GM18520 (cell line): ENCODE measurements at regions not wholly inside any gene's neighbourhood (a gene's known extent, or its start where the extent isn't known, plus 50 kb on each side); places are given as distances from the start of the nearest gene placed in this dataset.
"Not testable (repeated sequence)": the region's sequence is repeated elsewhere in the genome, so short reads cannot be mapped to it uniquely, and the experiment has no call there.

Source experiments
- ATAC-seq: cut with Tn5 transposase; IDR thresholded peaks from one replicate; pipeline ENCODE4 v1.9.1; 2021; ENCODE audit not compliant: unreplicated experiment

DNA sequence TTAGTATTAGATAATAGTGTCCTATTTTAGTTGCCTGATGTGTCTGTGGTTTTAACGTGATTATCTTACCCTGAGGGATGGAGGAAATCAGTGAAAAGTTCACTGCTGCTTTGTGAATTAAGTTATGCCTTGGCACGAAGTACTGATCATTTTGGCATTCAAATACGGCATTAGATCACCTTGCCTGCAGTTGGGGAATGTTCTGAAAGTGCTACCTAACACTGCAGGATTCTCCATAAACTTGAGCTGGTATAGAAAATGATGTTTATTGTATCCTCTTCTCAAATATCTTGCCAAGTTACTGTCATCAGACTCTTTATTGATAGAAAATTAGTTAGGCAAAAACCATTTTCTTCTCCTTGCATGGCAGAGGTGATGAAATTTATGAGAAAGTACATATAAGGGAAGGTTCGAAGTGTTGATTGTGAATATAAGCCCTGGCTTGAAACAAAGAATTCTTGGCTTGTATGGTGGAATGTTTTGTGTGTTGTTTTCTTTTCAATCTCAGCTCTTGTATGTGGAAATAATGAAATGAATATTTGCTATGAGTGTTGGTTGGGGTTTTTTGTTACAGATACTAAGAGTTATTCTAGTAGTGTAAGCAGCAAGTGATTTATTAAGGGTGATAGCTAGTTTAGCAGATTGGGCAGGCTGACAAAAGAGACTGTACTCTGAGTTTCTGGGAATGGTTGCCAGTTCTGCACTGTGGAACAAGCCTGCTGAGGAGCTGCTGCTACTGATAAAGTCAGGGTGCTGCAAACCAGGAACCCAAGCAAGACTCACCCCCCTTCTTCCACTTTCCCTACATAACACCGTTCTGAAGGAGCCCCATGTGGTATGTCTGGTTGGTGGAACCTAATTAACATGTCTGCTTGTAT is 448.3 kb downstream of the PCNX1 start:
- ATAC-seq = no peak

DNA sequence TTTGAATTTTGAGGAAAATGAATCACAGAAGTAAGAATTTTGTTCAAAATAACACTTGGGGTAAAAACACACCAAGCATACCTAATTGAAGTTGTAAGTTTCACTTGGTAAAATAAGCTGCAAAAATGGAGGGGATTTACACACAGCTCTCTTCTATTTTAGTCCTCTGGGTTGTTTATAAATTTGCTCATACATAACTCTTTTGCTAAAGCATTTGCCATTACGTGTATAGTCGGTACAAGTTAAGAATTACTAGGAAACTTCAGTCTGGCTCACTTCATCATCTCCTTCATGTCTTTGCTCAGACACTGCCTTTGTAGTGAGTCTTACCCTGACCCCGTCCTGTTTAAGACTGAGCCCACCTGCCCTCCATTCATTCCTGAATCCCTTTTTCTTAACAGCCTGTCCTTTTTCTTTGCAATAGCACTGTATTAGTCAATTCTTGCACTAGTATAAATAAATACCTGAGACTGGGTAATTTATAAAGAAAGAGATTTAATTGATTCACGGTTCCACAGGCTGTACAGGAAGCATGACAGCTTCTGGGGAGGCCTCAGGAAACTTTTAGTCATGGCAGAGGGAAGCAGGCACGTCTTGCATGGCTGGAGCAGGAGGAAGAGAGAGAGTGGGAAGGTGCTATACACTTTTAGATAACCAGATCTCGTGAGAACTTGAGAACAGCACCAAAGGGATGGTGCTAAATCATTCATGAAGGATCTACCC is 451.1 kb downstream of the PCNX1 start:
- ATAC-seq = peak; percentile 27

DNA sequence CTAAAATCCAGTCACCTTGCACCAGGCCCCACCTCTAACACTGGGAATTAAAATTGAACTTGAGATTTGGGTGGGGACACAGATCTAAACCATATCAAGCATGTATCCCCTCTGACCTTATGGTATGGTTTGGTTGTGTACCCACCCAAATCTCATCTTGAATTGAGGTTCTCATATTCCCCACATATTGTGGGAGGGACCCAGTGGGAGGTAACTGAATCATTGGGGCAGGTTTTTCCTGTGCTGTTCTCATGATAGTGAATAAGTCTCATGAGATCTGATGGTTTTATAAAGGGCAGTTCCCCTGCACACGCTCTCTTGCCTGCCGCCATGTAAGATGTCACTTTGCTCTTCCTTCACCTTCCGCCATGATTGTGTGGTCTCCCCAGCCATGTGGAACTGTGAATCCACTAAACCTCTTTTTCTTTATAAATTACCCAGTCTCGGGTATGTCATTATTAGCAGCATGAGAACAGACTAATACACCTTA is 451.7 kb downstream of the PCNX1 start:
- not testable (repeated sequence) for ATAC-seq

DNA sequence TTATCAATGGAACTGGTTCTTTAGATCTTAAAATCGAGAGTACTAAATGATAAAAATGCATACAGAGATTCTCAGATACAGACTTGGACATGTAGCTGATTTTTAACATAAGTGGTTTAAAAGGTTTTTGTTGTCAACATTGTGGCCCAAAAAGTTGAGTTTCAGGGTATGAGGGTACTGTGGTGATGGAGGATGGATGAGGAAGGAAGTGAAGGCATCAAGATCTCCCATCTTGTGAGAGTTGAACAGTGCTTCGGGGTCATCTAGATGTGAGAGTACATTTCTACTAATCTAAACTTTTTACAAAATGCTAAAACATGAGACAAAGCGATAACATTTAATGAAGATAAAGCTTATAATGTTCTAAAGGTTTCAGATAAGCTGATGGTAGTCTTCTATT is 452.6 kb downstream of the PCNX1 start:
- ATAC-seq = no peak

DNA sequence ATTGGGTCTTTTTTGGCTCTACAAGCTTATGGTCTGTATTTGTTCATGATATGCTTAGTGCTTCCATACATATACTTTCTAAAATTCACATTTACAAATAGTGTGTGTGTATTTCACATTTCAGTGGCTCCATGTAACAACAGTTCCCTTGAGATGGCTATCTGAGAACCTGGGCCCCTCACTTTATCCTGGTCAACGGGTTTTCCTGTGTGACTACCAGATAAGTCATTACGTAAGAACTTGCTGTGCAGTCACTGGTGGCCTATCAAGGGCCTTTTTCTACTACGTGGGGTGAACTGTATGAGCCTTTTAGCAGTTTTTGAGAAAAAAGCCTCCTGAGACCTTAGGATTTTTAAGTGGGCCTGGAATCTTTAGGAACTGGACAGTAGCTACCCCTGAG is 454.1 kb downstream of the PCNX1 start:
- no peak for ATAC-seq

DNA sequence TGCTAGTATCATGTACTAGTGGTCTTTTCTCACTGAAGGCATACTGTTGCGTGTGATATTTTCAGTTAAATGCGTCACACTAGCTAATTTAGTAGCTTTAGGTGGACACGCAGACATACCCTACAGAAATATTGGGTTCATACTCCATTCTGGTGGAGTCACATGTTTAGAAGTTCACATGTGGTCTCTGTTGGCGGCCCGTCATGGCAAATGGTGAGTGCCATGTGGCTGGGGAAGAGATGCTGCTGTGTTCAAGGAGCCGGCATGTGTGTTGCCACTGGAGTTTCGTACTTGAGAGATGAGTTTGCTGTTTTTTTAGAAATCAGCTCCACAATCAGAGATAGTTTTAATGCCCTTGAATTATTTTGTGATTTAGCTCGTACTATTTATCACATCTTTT is 454.6 kb downstream of the PCNX1 start:
- no peak for ATAC-seq

DNA sequence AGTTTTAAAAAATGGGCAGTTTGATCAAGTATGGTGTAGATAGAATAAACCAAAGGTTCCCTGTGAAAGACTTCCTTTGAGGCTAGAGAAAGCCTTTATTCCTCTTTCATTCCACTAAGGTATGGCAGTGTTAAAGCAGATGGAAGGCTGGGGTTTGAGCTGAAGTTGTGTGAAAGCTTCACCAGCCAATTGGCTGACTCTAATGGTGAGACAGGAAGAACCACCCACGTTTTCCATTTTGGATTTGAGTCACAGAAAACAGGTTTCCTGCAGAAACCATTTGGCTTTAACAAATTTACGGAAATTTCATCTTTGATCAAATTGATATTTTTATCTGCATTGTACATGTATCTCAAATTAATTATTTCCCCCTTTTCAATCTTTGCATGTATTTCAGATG is 455.0 kb downstream of the PCNX1 start:
- no peak for ATAC-seq

DNA sequence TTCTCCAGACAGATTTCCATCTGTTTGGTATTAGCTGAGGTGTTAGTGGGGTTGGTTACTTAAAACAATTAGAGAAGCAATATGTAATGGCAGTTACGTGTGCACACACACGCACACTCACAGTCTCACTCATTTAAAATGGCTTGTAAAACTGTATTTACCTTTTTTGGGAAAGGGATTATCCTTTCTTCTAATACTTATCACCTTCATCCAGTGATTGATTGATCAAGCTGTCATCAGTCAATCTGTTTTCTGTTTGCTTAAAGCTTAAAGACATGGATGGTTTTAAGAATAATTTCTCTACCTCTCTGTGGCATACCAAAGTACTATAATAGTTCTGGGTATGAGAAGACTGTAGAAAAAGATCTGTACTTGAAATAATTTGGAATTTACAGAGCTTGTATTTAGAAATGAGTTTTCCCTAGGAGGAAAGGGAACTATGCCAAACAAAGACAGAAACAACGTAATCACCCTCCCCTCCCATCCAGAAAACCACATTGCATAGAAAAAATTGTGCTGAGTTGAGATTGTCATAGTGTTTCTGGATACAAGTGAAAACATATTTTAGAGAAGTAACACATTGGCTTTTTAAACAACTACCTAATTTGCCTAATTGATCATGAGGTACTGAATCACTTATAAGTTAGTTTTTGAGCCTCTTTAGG is 455.8 kb downstream of the PCNX1 start:
- peak; percentile 44 for ATAC-seq

DNA sequence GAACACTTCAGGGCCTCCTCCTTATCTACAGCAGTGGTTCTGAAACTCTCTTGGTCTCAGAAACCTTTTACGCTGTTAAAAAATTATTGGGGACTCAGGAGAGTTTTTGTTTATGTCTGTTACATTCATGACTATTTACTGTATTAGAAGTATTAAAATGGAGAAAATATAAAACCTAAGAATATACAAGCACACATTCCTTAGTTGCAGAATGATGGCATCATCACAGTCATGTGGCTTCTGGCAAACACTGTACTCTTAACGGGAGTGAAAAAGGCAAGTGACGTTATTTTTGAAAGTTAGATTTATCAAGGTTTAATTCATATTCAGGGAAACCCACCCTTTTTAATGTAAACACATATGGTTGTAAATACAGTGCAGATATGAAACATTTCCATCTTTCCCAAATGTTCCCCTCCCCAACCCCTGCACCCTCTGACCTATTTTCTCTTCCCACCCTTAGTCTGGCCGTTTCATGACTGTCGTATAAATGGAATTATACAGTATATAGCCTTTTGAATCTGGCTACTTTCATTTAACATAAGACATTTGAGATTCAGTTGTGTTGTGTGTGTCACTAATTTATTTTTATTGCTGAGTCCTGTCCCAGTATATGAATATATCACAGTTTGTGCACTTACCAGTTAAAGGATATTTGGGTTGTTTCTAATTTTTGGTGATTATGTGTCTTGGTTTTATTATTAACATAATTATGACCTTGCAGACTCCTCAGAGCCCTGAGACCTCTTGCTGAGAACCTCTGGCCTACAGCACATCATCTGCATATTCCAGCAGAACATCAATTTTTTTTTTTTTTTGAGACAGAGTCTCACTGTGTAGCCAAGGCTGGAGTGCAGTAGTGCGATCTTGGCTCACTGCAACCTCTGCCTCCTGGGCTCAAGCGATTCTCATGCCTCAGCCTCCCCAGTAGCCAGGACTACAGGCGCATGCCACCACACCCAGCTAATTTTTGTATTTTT is 457.0 kb downstream of the PCNX1 start:
- no peak for ATAC-seq

DNA sequence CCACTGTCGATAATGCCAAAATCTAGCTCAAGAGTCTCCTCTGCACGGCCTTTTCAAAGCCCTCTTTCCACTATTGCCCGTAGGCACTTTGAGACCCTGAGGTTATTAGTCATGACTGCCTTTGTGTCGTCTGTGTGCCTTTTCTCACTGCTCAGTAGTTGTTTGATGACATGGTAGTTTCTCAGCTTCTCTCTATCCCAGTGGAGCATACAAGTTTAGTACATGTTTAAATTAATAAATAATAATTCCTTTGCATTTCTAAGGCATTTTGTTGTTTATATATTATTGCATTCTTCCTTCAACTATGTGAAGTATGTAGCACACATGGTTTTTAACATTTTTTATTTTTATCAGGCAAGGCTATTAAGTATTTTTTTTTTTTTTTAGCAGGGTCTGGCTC is 458.1 kb downstream of the PCNX1 start:
- no peak for ATAC-seq

DNA sequence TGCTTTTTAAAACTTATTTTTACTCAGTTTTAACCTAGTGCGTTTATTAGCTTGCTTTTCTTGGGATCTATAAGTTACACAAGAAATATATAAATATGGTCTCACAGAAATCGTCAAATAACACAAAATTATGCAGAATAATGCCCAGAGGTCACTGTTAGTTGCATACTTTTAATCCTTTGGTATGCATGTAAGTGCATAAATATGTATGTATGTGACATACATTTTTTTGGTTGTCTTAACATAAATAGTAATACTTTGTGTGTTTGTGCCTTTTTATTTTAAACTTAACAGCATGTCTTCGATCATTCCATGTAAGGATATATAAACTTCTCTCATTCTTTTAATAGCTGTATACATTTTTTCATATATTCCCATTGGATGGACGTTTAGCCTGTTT is 459.6 kb downstream of the PCNX1 start:
- ATAC-seq = no peak

DNA sequence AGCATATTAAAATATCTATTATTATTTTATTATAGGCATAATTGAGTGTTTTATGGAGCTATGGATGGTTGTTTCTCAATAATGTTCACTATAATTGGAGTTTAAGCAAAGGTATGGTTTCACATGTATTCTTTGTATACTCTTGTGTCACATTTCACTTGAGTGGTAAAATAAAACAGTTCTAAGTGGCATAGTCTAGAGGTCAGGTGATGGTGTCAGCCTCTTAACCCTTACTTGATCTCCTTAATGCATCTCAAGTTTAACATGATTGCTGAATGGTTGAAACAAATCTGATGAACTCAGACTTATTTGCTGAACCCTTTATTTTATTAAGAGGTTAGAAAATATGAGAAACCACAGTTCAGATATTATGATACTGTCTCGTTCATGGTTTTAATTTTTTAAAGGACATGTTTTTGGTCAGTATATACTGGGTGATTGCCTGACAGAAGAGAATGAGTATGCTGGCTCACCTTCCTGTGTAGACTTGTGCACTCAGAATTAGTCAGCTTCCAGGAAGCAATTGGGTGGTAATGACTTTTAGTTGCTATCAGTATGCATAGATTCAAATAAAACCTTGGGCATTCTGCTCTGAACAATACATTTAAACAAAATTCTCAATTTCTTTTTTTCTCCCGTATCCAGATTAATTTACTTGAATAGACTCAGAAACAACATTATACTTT is 464.6 kb downstream of the PCNX1 start:
- peak; percentile 56 for ATAC-seq

DNA sequence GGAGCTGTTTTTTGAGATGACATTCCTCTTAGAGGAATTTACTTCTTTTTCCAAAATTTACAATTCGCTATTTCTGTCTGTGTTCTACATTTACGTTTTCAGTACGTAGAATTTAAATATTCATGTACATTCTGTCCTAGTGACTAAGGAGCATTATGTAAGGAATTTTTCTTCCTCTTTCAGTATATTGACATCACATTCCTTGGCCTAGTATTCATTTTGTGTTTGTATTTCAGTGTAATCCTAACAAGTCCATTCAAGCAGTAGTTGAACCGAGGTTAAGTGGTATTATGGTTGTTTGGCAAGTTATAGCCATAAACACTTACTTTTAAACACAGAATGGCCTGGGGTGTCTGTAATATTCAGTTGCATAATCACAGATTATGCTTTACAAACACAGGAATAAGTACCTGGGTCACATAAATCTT is 465.2 kb downstream of the PCNX1 start:
- no peak for ATAC-seq

DNA sequence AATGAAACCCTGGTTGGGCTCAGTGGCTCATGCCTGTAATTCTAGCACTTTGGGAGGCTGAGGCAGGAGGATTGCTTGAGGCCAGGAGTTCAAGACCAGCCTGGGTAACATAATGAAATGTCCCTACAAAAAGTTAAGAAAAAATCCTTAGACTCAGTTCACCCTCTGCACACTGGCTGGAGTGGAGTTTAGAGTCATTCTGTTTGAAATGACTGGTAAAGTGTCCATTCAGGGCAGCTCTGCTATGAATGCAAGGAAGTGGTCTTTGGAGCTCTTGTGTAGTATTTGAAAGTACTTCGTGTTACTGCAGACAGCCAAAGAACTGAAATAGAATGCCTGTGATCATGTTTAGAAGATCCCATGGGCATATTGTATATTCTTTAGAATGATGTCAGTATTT is 466.5 kb downstream of the PCNX1 start:
- no peak for ATAC-seq

DNA sequence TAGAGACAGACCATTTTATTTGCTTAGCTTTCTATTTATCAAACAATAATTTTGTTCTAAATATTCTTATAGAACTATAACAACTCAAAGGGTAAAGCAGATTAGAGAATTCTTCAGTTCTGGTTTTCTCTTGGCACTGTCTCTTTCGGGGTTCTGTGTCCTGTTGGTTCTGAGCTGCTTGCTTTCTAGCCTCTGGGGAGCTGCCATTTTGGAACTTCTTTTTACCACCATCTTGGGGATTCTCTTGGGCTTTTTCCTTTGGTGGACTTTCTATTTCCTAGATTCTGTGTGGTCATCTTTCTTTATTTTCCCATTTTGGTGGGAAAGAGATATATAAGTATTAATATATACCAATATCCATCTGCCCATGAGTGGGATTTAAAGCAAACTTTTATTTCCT is 467.7 kb downstream of the PCNX1 start:
- no peak for ATAC-seq

DNA sequence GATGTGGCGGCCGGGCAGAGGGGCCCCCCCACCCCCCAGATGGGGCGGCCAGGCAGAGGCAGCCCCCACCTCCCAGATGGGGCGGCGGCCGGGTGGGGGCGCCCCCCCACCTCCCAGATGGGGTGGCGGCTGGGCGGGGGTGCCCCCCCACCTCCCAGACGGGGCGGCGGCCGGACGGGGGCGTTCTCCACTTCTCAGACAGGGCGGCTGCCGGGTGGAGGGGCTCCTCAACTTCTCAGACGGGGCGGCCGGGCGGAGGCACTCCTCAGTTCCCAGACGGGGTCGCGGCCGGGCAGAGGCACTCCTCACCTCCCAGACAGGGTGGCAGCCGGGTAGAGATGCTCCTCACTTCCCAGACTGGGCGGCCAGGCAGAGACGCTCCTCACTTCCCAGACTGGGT is 469.8 kb downstream of the PCNX1 start:
- no peak for ATAC-seq

DNA sequence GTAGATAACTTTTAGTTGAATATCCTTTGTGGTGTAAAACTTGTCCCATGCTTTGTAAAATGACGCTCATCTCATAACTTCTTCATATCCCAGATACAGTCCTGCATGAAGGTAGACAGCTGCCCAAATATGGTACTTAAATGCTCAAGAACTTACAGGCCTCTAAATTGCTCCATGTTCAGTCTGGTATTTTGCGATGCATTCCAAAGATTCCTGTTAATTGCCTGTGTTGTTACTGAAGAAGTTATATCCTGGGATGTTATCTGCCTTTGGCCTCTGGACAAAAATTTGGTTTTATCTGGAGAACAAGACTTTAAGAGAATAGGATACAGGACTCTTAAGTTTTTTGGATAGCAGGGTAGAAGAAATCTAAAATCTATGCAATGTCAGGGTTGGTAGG is 473.0 kb downstream of the PCNX1 start:
- no peak for ATAC-seq

DNA sequence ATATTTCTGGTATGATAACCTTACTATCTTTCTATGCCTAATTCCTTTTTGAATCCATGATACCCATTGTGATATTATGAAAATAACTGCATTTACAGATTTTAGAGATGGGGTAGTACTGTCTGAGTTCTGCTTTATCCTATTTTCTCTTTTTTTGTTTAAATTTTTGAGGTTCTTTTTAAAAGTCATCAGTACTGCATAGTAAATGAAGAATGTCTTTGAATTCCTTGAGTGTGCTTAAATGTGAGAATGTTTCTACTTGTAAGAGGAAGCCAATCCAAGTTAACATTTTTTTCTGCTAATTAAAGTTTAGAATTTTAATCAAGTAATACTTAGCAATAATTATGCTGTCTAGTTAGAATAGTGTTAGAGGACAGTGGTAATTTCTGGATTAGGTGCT is 474.6 kb downstream of the PCNX1 start:
- ATAC-seq = no peak

DNA sequence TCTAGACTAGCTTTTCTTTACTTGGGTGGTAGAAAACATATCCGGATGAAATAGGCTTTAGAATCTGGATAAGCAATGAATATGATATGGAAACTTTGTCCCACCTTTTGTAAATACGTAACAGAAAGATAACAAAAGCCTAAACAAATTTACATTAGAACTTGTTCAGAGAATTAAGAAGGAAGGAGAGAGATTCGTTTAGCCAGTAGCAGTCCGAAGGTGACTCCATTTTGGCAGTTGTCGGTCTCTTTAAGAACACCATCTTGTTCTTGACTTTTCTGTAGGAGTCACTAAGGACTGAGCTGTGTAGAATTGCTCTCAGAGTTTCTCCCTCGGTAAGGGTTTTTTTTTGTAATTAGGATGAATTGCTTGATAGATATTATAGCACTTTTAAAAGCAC is 475.1 kb downstream of the PCNX1 start:
- ATAC-seq = no peak

DNA sequence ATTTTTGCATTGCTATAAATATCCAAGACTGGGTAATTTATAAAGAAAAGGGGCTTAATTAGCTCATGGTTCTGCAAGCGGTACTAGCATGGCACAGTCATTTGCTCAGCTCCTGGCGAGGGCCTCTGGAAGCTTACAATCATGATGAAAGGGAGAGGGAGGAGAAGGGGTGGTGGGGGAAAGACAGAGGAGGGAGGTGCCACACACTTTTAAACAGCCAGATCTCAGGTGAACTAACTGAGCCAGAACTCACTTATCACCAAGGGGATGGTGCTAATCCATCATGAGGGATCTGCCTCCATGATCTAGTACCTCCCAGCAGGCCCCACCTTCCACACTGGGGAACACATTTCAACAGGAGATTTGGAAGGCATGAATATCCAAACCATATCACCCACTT is 476.3 kb downstream of the PCNX1 start:
- no peak for ATAC-seq
